ENCODE measurements at regions not wholly inside any gene's neighbourhood (a gene's known extent, or its start where the extent isn't known, plus 50 kb on each side); places are given as distances from the start of the nearest gene placed in this dataset.
A peak's percentile ranks its signal among the peaks of the same experiment; 100 is the strongest.

DNA sequence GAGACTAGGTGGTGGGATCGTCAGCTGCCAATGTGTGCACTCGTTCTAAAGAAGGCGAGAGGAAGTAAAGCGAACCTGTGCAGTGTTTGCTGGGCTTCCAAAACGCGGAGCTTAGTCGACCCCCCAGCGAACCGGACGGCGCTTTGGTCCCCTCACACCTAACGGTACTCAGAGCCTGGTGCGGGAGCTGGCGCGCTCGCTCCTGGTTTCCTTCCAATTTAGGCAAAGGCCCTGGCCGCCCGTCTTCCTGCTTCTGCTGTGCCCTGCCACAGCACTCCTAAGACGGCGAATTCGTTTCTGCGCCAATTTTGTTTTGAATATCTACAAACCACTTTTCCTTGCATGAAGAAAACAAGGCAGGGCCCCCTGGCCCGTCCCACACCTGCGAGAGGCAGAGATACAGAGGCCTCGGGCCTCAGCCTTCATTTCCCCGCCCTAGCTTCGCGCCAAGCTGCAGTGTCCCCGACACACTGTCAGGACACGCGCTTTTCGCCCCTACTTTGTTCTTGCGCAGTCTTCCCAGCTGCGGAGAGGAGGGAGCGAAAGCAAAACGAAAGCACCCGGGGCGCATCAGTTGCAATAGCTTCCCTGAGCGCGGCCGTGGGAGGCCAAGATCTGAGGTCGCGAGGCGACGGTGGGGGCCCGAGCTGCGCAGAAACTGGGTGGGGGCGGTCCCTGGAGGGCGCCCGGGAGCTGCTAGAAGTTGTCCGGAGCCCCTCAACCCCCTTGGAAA is 111.9 kb downstream of the KCNRG start:
- Histone ChIP-seq H3K23me2 (ENCODE audit: insufficient read length, low read depth, low read length, poor library complexity, severe bottlenecking) (peaks cover 49% of the 10 kb centered on the region), H3K27ac (ENCODE audit: insufficient read length, low read depth, low read length) (no peak overlapping the region), H4K91ac (ENCODE audit: insufficient read length, low read depth, low read length) (no peak overlapping the region), H2AFZ (ENCODE audit: low read length) (no peak overlapping the region), H3K18ac (ENCODE audit: insufficient read length, low read depth, low read length) (no peak overlapping the region), H4K20me1 (ENCODE audit: control insufficient read depth, insufficient read depth, insufficient read length) (no peaks in the 10 kb centered on the region), H3K27me3 (ENCODE audit: insufficient read depth, low read length) (peaks cover 76% of the 10 kb centered on the region), H3K9ac (ENCODE audit: extremely low read depth, insufficient read length, low read length) (no peak overlapping the region), H2BK5ac (ENCODE audit: insufficient read length, low read length) (no peak overlapping the region), H3K23ac (ENCODE audit: insufficient read length, low read depth, low read length) (no peak overlapping the region), H2AK5ac (ENCODE audit: insufficient read length, low read length) (no peak overlapping the region), H3K4me1 (ENCODE audit: insufficient read depth, low read length) (peaks cover 3% of the 10 kb centered on the region; the same call in 1 of the 2 replicates), H2BK120ac (ENCODE audit: low read depth, low read length, poor library complexity, severe bottlenecking) (no peak overlapping the region), H3K56ac (ENCODE audit: insufficient read length, low read depth, low read length) (no peak overlapping the region), H3K14ac (ENCODE audit: insufficient read depth, low read length) (no peak overlapping the region), H3K4ac (ENCODE audit: low read depth, low read length) (no peak overlapping the region), H3K9me3 (ENCODE audit: control insufficient read depth, low read depth, low read length) (no peaks in the 10 kb centered on the region), H2BK20ac (ENCODE audit: low read depth, low read length, poor library complexity, severe bottlenecking) (no peak overlapping the region), H2BK12ac (ENCODE audit: insufficient read length, low read depth, low read length) (no peak overlapping the region), H3T11ph (ENCODE audit: low read length) (no peak overlapping the region), H2BK15ac (ENCODE audit: low read depth, low read length) (no peak overlapping the region), H3K79me2 (ENCODE audit: insufficient read depth, low read length) (no peaks in the 10 kb centered on the region), H4K8ac (replicated peaks; ENCODE audit: insufficient read length, low read depth, low read length) (no peak overlapping the region), H3K4me2 (ENCODE audit: insufficient read depth, insufficient read length, low read length) (peak overlapping the region; percentile 74), H4K5ac (ENCODE audit: insufficient read length, low read depth, low read length) (no peak overlapping the region), H3K79me1 (ENCODE audit: insufficient read depth, low read depth, low read length, poor library complexity, severe bottlenecking) (no peaks in the 10 kb centered on the region)
- TF ChIP-seq, protein P1, sequence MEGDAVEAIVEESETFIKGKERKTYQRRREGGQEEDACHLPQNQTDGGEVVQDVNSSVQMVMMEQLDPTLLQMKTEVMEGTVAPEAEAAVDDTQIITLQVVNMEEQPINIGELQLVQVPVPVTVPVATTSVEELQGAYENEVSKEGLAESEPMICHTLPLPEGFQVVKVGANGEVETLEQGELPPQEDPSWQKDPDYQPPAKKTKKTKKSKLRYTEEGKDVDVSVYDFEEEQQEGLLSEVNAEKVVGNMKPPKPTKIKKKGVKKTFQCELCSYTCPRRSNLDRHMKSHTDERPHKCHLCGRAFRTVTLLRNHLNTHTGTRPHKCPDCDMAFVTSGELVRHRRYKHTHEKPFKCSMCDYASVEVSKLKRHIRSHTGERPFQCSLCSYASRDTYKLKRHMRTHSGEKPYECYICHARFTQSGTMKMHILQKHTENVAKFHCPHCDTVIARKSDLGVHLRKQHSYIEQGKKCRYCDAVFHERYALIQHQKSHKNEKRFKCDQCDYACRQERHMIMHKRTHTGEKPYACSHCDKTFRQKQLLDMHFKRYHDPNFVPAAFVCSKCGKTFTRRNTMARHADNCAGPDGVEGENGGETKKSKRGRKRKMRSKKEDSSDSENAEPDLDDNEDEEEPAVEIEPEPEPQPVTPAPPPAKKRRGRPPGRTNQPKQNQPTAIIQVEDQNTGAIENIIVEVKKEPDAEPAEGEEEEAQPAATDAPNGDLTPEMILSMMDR (conservative IDR thresholded peaks at IDR 0.05): 0 out of 3 replicates have a peak, but pooled peaks have one; percentile 17
- Mint-ChIP-seq H3K4me3 (peak overlapping the region; percentile 58 to 82), H3K4me1 (peaks cover 53 to 62% of the 10 kb centered on the region in 2 experiments), H3K9me3 (peaks cover 0 to 6% of the 10 kb centered on the region in 2 experiments; a peak in 3 of 5 replicates), H3K36me3 (ENCODE audit: insufficient read depth in 1 of 3, low read depth in 3 of 3) (no peaks in the 10 kb centered on the region; a peak in 1 of 7 replicates), H3K27me3 (ENCODE audit: low read depth) (peaks cover 83% of the 10 kb centered on the region), H3K27ac (no peak overlapping the region; a peak in 1 of 7 replicates)
- WGBS (ENCODE audit: extremely low coverage, insufficient read length, low lambda C conversion rate): no CpG with 5 or more reads among the region's 51 CpGs
- peak; percentile 58 for DNase-seq

Measured in H9 (cell line).